Immature natural killer cell (primary cell): ENCODE measurements at regions not wholly inside any gene's neighbourhood (a gene's known extent, or its start where the extent isn't known, plus 50 kb on each side); places are given as distances from the start of the nearest gene placed in this dataset.
"Not testable (repeated sequence)": the region's sequence is repeated elsewhere in the genome, so short reads cannot be mapped to it uniquely, and the experiment has no call there.

Experiments used
- DNase-seq, 3 donors: peaks; one replicate each; pipeline ENCODE4 v3.0.0; 2022; ENCODE audit warnings: mixed read lengths in 1 of 3
- H3K27ac Mint-ChIP-seq, 6 donors: one replicate each; pipeline ENCODE4 v1.8.0; 2020; ENCODE audit warnings: mixed read lengths in 6 of 6, mild to moderate bottlenecking in 5 of 6, inconsistent platforms in 4 of 6, moderate library complexity in 3 of 6
- H3K27me3 Mint-ChIP-seq, 3 donors: one replicate each; pipeline ENCODE4 v1.8.0; 2020 to 2021; ENCODE audit warnings: low read depth in 3 of 3, mild to moderate bottlenecking in 3 of 3, mixed read lengths in 3 of 3, moderate library complexity in 3 of 3, inconsistent platforms in 1 of 3
- H3K36me3 Mint-ChIP-seq, 3 donors: one replicate each; pipeline ENCODE4 v1.8.0; 2020; ENCODE audit warnings: mixed read lengths in 3 of 3, inconsistent platforms in 2 of 3, mild to moderate bottlenecking in 2 of 3
- H3K4me1 Mint-ChIP-seq, 2 donors: one replicate each; pipeline ENCODE4 v1.8.0; 2020; ENCODE audit warnings: inconsistent platforms in 2 of 2, mild to moderate bottlenecking in 2 of 2, mixed read lengths in 2 of 2, moderate library complexity in 1 of 2
- H3K4me3 Mint-ChIP-seq, 5 donors: one replicate each; pipeline ENCODE4 v1.8.0; 2020; ENCODE audit warnings: mild to moderate bottlenecking in 5 of 5, mixed read lengths in 5 of 5, inconsistent platforms in 3 of 5, moderate library complexity in 3 of 5
- H3K9me3 Mint-ChIP-seq, 6 donors: one replicate each; pipeline ENCODE4 v1.8.0; 2020; ENCODE audit warnings: mild to moderate bottlenecking in 6 of 6, mixed read lengths in 6 of 6, inconsistent platforms in 4 of 6, moderate library complexity in 3 of 6

DNA sequence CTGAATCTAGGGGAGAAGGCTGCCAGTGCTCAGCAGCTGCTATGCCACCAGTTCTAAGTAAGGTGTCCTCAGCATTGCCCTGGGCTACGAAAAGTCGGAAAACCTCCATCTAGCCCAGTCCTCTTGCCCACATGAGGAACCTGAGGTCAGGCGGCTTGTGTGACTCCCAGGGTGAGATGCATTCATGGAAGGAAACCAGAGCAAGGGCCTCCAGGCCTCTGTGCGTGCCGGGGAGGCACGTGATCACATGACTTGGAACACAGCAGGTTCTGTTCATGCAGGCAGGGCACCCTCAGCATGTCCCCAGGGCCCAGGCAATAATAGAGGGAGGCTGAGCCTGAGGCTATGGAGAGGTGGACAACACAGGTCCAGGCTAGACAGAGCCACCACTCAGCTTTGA is 312.5 kb upstream of the DUSP10 start:
- H3K4me1 Mint-ChIP-seq, result peaks cover 15 to 20% of the 10 kb centered on the region in 2 donors
- peaks cover 0 to 5% (median 3%) of the 10 kb centered on the region in 3 donors for H3K27me3 Mint-ChIP-seq
- no peak overlapping the region for H3K27ac Mint-ChIP-seq
- DNase-seq, result no peak
- H3K36me3 Mint-ChIP-seq, result no peaks in the 10 kb centered on the region
- H3K4me3 Mint-ChIP-seq, result no peak overlapping the region
- H3K9me3 Mint-ChIP-seq, result no peaks in the 10 kb centered on the region

DNA sequence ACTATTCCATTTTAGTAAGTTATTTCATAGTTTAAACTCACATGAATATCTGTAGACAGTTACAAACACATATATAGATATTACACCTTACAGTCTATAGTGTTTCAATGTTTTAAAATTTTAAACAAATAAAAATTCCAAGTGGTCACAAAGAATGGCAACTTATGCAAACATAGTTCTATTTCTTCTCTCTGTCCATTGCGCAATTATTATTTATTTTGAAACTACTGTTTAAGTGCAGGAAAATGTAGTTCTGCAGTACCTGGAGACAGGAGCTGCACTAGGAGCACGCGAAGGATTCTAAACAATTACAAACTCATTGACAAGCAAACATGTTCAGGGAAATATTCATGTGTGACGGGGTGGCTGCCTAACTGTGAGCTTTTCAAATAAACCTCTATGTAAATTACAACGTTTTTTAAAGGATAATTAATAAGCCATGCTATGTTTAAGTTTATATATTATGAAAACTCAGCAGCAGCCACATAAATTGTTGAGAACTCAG is 312.0 kb upstream of the DUSP10 start:
- Mint-ChIP-seq H3K27me3 (peaks cover 0 to 5% (median 3%) of the 10 kb centered on the region in 3 donors), H3K27ac (no peak overlapping the region), H3K4me1 (peaks cover 19 to 25% of the 10 kb centered on the region in 2 donors), H3K36me3 (no peaks in the 10 kb centered on the region), H3K9me3 (no peaks in the 10 kb centered on the region), H3K4me3 (no peak overlapping the region)
- DNase-seq, result no peak

- H3K4me3 Mint-ChIP-seq, result peak overlapping the region in 4 of 5 donors; percentile 76 to 95 (median 84)
- DNase-seq, H3K36me3 Mint-ChIP-seq, H3K27me3 Mint-ChIP-seq, H3K9me3 Mint-ChIP-seq: not testable (repeated sequence)
- peaks cover 42 to 50% of the 10 kb centered on the region in 2 donors for H3K4me1 Mint-ChIP-seq
- peak overlapping the region in 1 of 6 donors; percentile 90 for H3K27ac Mint-ChIP-seq
Measured at GRCh38 chr1:222051311-222051710, 309.4 kb upstream of the DUSP10 start.

DNA sequence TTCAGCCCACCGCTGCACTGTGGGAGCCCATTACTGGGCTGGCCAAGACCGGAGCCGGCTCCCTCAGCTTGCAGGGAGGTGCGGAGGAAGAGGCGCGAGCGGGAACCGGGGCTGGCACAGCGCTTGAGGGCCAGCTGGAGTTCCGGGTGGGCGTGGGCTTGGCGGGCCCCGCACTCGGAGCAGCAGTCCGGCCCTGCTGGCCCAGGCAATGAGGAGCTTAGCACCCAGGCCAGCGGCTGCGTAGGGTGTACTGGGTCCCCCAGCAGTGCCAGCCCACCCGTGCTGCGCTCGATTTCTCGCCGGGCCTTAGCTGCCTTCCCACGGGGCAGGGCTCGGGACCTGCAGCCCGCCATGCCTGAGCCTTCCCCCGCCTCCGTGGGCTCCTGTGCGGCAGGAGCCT is 307.8 kb upstream of the DUSP10 start:
- peaks cover 51 to 61% of the 10 kb centered on the region in 2 donors for H3K4me1 Mint-ChIP-seq
- not testable (repeated sequence) for H3K36me3 Mint-ChIP-seq, H3K9me3 Mint-ChIP-seq

GRCh38 chr1:222049176-222049575 is 307.3 kb upstream of the DUSP10 start:
- no peaks in the 10 kb centered on the region for H3K9me3 Mint-ChIP-seq
- peaks cover 0 to 3% (median 2%) of the 10 kb centered on the region in 3 donors for H3K27me3 Mint-ChIP-seq
- H3K4me1 Mint-ChIP-seq, result peaks cover 51 to 61% of the 10 kb centered on the region in 2 donors
- no peaks in the 10 kb centered on the region for H3K36me3 Mint-ChIP-seq
- DNase-seq, result no peak
- peak overlapping the region in 1 of 6 donors; percentile 69 for H3K27ac Mint-ChIP-seq
- H3K4me3 Mint-ChIP-seq, result peak overlapping the region in 2 of 5 donors; percentile 19 to 36

More for the DNA sequence above, 307.8 kb upstream of the DUSP10 start:
- H3K27ac Mint-ChIP-seq, DNase-seq, H3K4me3 Mint-ChIP-seq, H3K27me3 Mint-ChIP-seq: not testable (repeated sequence)

DNA sequence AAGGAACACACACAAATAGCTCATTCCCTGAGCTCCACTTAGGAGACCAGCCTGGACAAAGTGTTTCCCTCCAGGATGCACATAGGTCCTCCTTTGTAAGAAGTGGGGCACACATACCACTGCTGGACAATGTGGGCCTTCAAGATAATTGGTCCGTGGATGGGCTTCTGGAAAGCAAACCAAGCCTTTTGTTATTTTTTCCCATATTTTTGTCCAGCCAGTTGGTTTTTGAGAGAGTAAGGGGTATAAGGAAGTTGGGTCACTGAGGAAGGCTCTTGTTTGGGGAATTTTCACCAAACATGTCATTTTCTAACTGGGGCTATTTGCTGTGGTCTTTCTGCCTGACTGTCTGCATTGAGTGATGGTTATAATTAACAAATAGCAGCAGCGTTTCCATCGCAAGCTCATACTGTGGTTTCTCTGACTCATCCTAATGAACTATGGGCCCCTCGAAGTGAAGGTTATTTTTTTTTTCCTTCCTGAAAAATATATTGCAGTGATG is 306.3 kb upstream of the DUSP10 start:
- H3K4me1 Mint-ChIP-seq, result peaks cover 51 to 61% of the 10 kb centered on the region in 2 donors
- DNase-seq, result no peak
- peak overlapping the region in 3 of 6 donors; percentile 60 to 69 (median 68) for H3K27ac Mint-ChIP-seq
- peaks cover 0 to 3% (median 2%) of the 10 kb centered on the region in 3 donors for H3K27me3 Mint-ChIP-seq
- H3K4me3 Mint-ChIP-seq, result peak overlapping the region in 3 of 5 donors; percentile 2 to 58 (median 26)
- no peaks in the 10 kb centered on the region for H3K36me3 Mint-ChIP-seq
- no peaks in the 10 kb centered on the region for H3K9me3 Mint-ChIP-seq

DNA sequence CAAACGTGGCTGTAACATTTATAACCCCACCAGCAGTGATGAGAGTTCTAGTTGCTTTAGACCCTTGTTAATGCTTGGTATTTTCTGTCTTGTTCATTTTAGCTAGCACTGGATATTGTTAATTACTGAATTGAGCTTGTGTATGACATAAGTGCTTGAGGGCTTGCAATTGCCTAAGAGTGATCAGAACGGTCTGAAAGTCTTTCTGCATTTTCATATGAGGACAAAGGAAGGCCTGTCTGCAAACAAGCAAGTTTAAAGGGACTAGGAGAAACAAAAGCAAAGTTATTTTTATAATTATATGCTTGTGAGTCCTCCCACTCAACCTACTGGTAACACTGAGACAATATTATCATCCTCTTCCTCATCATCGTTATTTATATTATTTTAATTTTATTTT is 305.5 kb upstream of the DUSP10 start:
- H3K9me3 Mint-ChIP-seq, result no peaks in the 10 kb centered on the region
- H3K27ac Mint-ChIP-seq, result peak overlapping the region in 1 of 6 donors; percentile 46
- DNase-seq, result no peak
- no peaks in the 10 kb centered on the region for H3K36me3 Mint-ChIP-seq
- H3K4me1 Mint-ChIP-seq, result peaks cover 51 to 56% of the 10 kb centered on the region in 2 donors
- H3K4me3 Mint-ChIP-seq, result no peak overlapping the region
- peaks cover 0 to 2% (median 0%) of the 10 kb centered on the region in 3 donors for H3K27me3 Mint-ChIP-seq

GRCh38 chr1:222046684-222047263 is 304.9 kb upstream of the DUSP10 start:
- H3K27me3 Mint-ChIP-seq, result peaks cover 0 to 2% (median 0%) of the 10 kb centered on the region in 3 donors
- peak overlapping the region in 2 of 5 donors; percentile 1 to 4 for H3K4me3 Mint-ChIP-seq
- peak; percentile 7 to 29 (median 27) for DNase-seq
- H3K4me1 Mint-ChIP-seq, result peaks cover 51 to 56% of the 10 kb centered on the region in 2 donors
- no peaks in the 10 kb centered on the region for H3K9me3 Mint-ChIP-seq
- H3K27ac Mint-ChIP-seq, result peak overlapping the region in 2 of 6 donors; percentile 10 to 46
- H3K36me3 Mint-ChIP-seq, result no peaks in the 10 kb centered on the region

- Mint-ChIP-seq H3K9me3 (no peaks in the 10 kb centered on the region), H3K27ac (peak overlapping the region in 1 of 6 donors; percentile 56), H3K4me3 (peak overlapping the region in 1 of 5 donors; percentile 30), H3K27me3 (peaks cover 0 to 2% (median 0%) of the 10 kb centered on the region in 3 donors), H3K4me1 (peaks cover 45 to 49% of the 10 kb centered on the region in 2 donors), H3K36me3 (no peaks in the 10 kb centered on the region)
- no peak for DNase-seq
Measured at GRCh38 chr1:222045786-222046185, 303.9 kb upstream of the DUSP10 start.

DNA sequence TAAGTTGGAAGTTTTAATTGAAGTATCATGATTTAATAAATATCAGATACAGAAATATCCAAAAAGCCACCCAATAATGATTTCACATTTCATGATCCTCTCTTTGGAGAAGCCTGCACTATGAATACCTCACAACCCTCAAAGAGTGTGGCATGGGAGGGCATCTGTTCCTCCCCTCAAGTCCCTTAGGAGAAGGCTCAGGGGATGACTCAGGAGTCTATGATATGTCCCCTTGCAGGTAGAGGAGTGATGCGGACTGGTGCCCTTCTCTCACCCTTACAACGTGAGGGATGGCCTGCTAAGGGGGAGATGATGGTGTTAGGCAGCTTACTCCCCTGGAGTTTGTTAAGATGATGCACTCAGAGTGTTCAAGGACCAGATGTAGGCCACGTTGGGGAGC is 303.3 kb upstream of the DUSP10 start:
- H3K27ac Mint-ChIP-seq, result no peak overlapping the region
- no peaks in the 10 kb centered on the region for H3K36me3 Mint-ChIP-seq
- DNase-seq, result no peak
- H3K4me1 Mint-ChIP-seq, result peaks cover 40 to 44% of the 10 kb centered on the region in 2 donors
- H3K4me3 Mint-ChIP-seq, result no peak overlapping the region
- no peaks in the 10 kb centered on the region for H3K9me3 Mint-ChIP-seq
- H3K27me3 Mint-ChIP-seq, result peaks cover 0 to 2% (median 0%) of the 10 kb centered on the region in 3 donors

GRCh38 chr1:222043444-222044292 is 301.8 kb upstream of the DUSP10 start:
- peaks cover 0 to 2% (median 0%) of the 10 kb centered on the region in 3 donors for H3K27me3 Mint-ChIP-seq
- no peaks in the 10 kb centered on the region for H3K36me3 Mint-ChIP-seq
- H3K4me3 Mint-ChIP-seq, result no peak overlapping the region

GRCh38 chr1:222042120-222042519 is 300.2 kb upstream of the DUSP10 start:
- H3K27ac Mint-ChIP-seq, result no peak overlapping the region
- no peaks in the 10 kb centered on the region for H3K36me3 Mint-ChIP-seq

More at GRCh38 chr1:222043444-222044292, 301.8 kb upstream of the DUSP10 start:
- H3K9me3 Mint-ChIP-seq, result no peaks in the 10 kb centered on the region
- DNase-seq, result no peak
- H3K4me1 Mint-ChIP-seq, result peaks cover 30 to 34% of the 10 kb centered on the region in 2 donors
- no peak overlapping the region for H3K27ac Mint-ChIP-seq

GRCh38 chr1:222040955-222041354 is 299.1 kb upstream of the DUSP10 start:
- peaks cover 7% of the 10 kb centered on the region in 2 donors for H3K4me1 Mint-ChIP-seq
- no peak for DNase-seq
- no peak overlapping the region for H3K27ac Mint-ChIP-seq
- no peaks in the 10 kb centered on the region for H3K36me3 Mint-ChIP-seq
- no peak overlapping the region for H3K4me3 Mint-ChIP-seq
- H3K27me3 Mint-ChIP-seq, result peaks cover 0 to 2% (median 0%) of the 10 kb centered on the region in 3 donors
- H3K9me3 Mint-ChIP-seq, result no peaks in the 10 kb centered on the region

More at GRCh38 chr1:222042120-222042519, 300.2 kb upstream of the DUSP10 start:
- DNase-seq, result no peak
- H3K4me1 Mint-ChIP-seq, result peaks cover 16 to 19% of the 10 kb centered on the region in 2 donors
- H3K4me3 Mint-ChIP-seq, result no peak overlapping the region
- no peaks in the 10 kb centered on the region for H3K9me3 Mint-ChIP-seq
- peaks cover 0 to 2% (median 0%) of the 10 kb centered on the region in 3 donors for H3K27me3 Mint-ChIP-seq
